HepG2 (cell line): ENCODE measurements at regions not wholly inside any gene's neighbourhood (a gene's known extent, or its start where the extent isn't known, plus 50 kb on each side); places are given as distances from the start of the nearest gene placed in this dataset.
A peak's percentile ranks its signal among the peaks of the same experiment; 100 is the strongest.

ENCODE experiments used
- CBX1 ChIP-seq: IDR thresholded peaks from one replicate; pipeline ENCODE4 v1.6.1; 2016; ENCODE audit warnings: antibody characterized with exemption, low read depth
- CEBPB ChIP-seq: IDR thresholded peaks from 2 replicates; pipeline ENCODE4 v1.6.1; 2011; ENCODE audit warnings: low read depth, low read length, improper control_type of control experiment, borderline replicate concordance
- CREB1 ChIP-seq, 2 experiments: fragments of 450-650 bp in 1 of 2; IDR thresholded peaks; 2 replicates each; pipeline ENCODE4 v1.6.1; 2016 to 2017; ENCODE audit warnings: control low read depth in 1 of 2, mild to moderate bottlenecking in 1 of 2, missing compliant biosample characterization in 1 of 2, missing genetic modification characterization in 1 of 2
- ELF3 ChIP-seq: IDR thresholded peaks from 2 replicates; pipeline ENCODE4 v1.6.1; 2016; ENCODE audit warnings: missing genetic modification reagents, missing compliant biosample characterization
- FOXA3 ChIP-seq: IDR thresholded peaks from 2 replicates; pipeline ENCODE4 v1.6.1; 2016; ENCODE audit warnings: missing genetic modification reagents, missing compliant biosample characterization
- FOXC1 ChIP-seq: sonication (generic); formaldehyde crosslinking; IDR thresholded peaks from 2 replicates; pipeline ENCODE4 v1.8.0; 2022; ENCODE audit warnings: mild to moderate bottlenecking, missing genetic modification reagents, borderline replicate concordance
- HNF4A ChIP-seq: sonication (generic); formaldehyde crosslinking; IDR thresholded peaks from 2 replicates; pipeline ENCODE4 v1.4.0; 2020; ENCODE audit warnings: missing genetic modification reagents
- JUND ChIP-seq: sonication (generic); formaldehyde crosslinking; IDR thresholded peaks from 2 replicates; pipeline ENCODE4 v1.8.0; 2022; ENCODE audit warnings: mild to moderate bottlenecking, missing genetic modification reagents
- MBNL3 ChIP-seq: fragments of 250-450 bp; sonication (Bioruptor Pico); conservative IDR thresholded peaks from 2 replicates; pipeline ENCODE4 v1.8.0; 2022; ENCODE audit warnings: mild to moderate bottlenecking, inconsistent platforms
- MTA3 ChIP-seq: sonication (generic); formaldehyde crosslinking; IDR thresholded peaks from 2 replicates; pipeline ENCODE4 v1.4.0; 2020; ENCODE audit warnings: missing genetic modification reagents
- MTF2 ChIP-seq: sonication (generic); formaldehyde crosslinking; IDR thresholded peaks from 2 replicates; pipeline ENCODE4 v1.5.0; 2020; ENCODE audit warnings: missing genetic modification reagents, borderline replicate concordance
- NFIC ChIP-seq: IDR thresholded peaks from 2 replicates; pipeline ENCODE4 v1.6.1; 2012; ENCODE audit warnings: mild to moderate bottlenecking, low read length, inconsistent platforms
- NR2F6 ChIP-seq, 2 experiments: IDR thresholded peaks; 2 replicates each; pipeline ENCODE4 v1.6.1; 2016; ENCODE audit warnings: antibody characterized with exemption in 1 of 2, mild to moderate bottlenecking in 1 of 2
- SALL1 ChIP-seq: sonication (generic); formaldehyde crosslinking; IDR thresholded peaks from 2 replicates; pipeline ENCODE4 v1.8.0; 2022; ENCODE audit warnings: mild to moderate bottlenecking, missing genetic modification reagents
- SP140L ChIP-seq: sonication (generic); formaldehyde crosslinking; IDR thresholded peaks from 2 replicates; pipeline ENCODE4 v1.4.0; 2020; ENCODE audit warnings: missing genetic modification reagents, borderline replicate concordance
- TCF7 ChIP-seq: sonication (generic); IDR thresholded peaks from 2 replicates; pipeline ENCODE4 v1.6.1; 2016; ENCODE audit warnings: antibody characterized with exemption, low read depth
- THAP9 ChIP-seq: sonication (generic); formaldehyde crosslinking; IDR thresholded peaks from 2 replicates; pipeline ENCODE4; 2020; ENCODE audit warnings: missing genetic modification reagents, mild to moderate bottlenecking, borderline replicate concordance
- ZNF253 ChIP-seq: sonication (generic); formaldehyde crosslinking; IDR thresholded peaks from 2 replicates; pipeline ENCODE4 v1.8.0; 2022; ENCODE audit warnings: mild to moderate bottlenecking, missing genetic modification reagents, borderline replicate concordance
- ZNF30 ChIP-seq: sonication (generic); formaldehyde crosslinking; IDR thresholded peaks from 2 replicates; pipeline ENCODE4 v1.5.0; 2020; ENCODE audit warnings: mild to moderate bottlenecking, missing genetic modification reagents
- ZNF614 ChIP-seq: IDR thresholded peaks from 2 replicates; pipeline ENCODE4 v1.6.1; 2018; ENCODE audit warnings: missing biosample characterization, missing genetic modification reagents, inconsistent platforms, borderline replicate concordance
- ZNF646 ChIP-seq: sonication (generic); formaldehyde crosslinking; IDR thresholded peaks from 2 replicates; pipeline ENCODE4 v1.9.0; 2021; ENCODE audit warnings: mild to moderate bottlenecking, missing genetic modification reagents
- ZSCAN9 ChIP-seq: IDR thresholded peaks from 2 replicates; pipeline ENCODE4 v1.6.1; 2016; ENCODE audit warnings: borderline replicate concordance
- TF ChIP-seq, protein P1 (sequence below): IDR thresholded peaks from 2 replicates; pipeline ENCODE4 v1.6.1; 2018; ENCODE audit warnings: missing genetic modification reagents

GRCh38 chr2:16069663-16069932 lies 129.2 kb downstream of the MYCN start (continued):
- TF ChIP-seq ZNF614 (CRISPR knock-in tag): no peak; the same call in 1 of the 2 replicates
- TF ChIP-seq ZSCAN9 (CRISPR knock-in tag): peak; percentile 20; the same call in 1 of the 2 replicates
- 0 out of 2 replicates have a peak, but pooled peaks have one; percentile 41 for TF ChIP-seq NFIC
- peak; percentile 14 for TF ChIP-seq CBX1
- TF ChIP-seq TCF7: no peak; the same call in 1 of the 2 replicates
- peak; percentile 72 for TF ChIP-seq HNF4A (CRISPR knock-in tag)
- TF ChIP-seq, protein P1, sequence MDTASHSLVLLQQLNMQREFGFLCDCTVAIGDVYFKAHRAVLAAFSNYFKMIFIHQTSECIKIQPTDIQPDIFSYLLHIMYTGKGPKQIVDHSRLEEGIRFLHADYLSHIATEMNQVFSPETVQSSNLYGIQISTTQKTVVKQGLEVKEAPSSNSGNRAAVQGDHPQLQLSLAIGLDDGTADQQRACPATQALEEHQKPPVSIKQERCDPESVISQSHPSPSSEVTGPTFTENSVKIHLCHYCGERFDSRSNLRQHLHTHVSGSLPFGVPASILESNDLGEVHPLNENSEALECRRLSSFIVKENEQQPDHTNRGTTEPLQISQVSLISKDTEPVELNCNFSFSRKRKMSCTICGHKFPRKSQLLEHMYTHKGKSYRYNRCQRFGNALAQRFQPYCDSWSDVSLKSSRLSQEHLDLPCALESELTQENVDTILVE: 0 out of 2 replicates have a peak, but pooled peaks have one; percentile 46
- TF ChIP-seq ZNF253 (CRISPR knock-in tag): no peak
- TF ChIP-seq FOXA3 (CRISPR knock-in tag): peak; percentile 58; the same call in 1 of the 2 replicates
- peak; percentile 10; the same call in 1 of the 2 replicates for TF ChIP-seq ELF3 (CRISPR knock-in tag)
- no peak for TF ChIP-seq MTF2 (CRISPR knock-in tag)
- no peak for TF ChIP-seq FOXC1 (CRISPR knock-in tag)
- no peak for TF ChIP-seq JUND (CRISPR knock-in tag)
- no peak for TF ChIP-seq SP140L (CRISPR knock-in tag)
- peak; percentile 53 for TF ChIP-seq SALL1 (CRISPR knock-in tag)
- TF ChIP-seq ZNF30 (CRISPR knock-in tag): no peak
- TF ChIP-seq ZNF646 (CRISPR knock-in tag): no peak
- TF ChIP-seq MTA3 (CRISPR knock-in tag): no peak
- no peak for TF ChIP-seq THAP9 (CRISPR knock-in tag)
- TF ChIP-seq MBNL3 (CRISPR knock-in tag): no peak
- TF ChIP-seq CREB1 (IDR thresholded peaks at IDR 0.05): no peak
- TF ChIP-seq CREB1 (CRISPR knock-in tag; IDR thresholded peaks at IDR 0.05): no peak; the same call in 1 of the 2 replicates
- 0 out of 2 replicates have a peak, but pooled peaks have one; percentile 34 for TF ChIP-seq NR2F6 (IDR thresholded peaks at IDR 0.05)
- TF ChIP-seq NR2F6 (CRISPR knock-in tag; IDR thresholded peaks at IDR 0.05): no peak
- peak; percentile 87 for TF ChIP-seq CEBPB
